ENCODE measurements at regions not wholly inside any gene's neighbourhood (a gene's known extent, or its start where the extent isn't known, plus 50 kb on each side); places are given as distances from the start of the nearest gene placed in this dataset.

- DNase-seq (ENCODE audit: low read depth in 2 of 2): no peak
Measured at GRCh38 chr4:22336822-22337221, 179.0 kb downstream of the ADGRA3 start.

GRCh38 chr4:22334155-22334554 lies 181.7 kb downstream of the ADGRA3 start:
- DNase-seq (ENCODE audit: low read depth in 2 of 2): no peak

GRCh38 chr4:22324422-22324821 lies 191.4 kb downstream of the ADGRA3 start:
- DNase-seq (ENCODE audit: low read depth in 2 of 2): no peak

GRCh38 chr4:22323691-22324090 lies 192.2 kb downstream of the ADGRA3 start:
- DNase-seq (ENCODE audit: low read depth in 2 of 2): no peak

GRCh38 chr4:22322996-22323395 lies 192.9 kb downstream of the ADGRA3 start:
- DNase-seq (ENCODE audit: low read depth in 2 of 2): no peak

- DNase-seq (ENCODE audit: low read depth in 2 of 2): no peak
Measured at GRCh38 chr4:22315628-22316027, 200.2 kb downstream of the ADGRA3 start.

- DNase-seq (ENCODE audit: low read depth in 2 of 2): no peak
Measured at GRCh38 chr4:22313976-22314375, 201.9 kb downstream of the ADGRA3 start.

- no peak for DNase-seq (ENCODE audit: low read depth in 2 of 2)
Measured at GRCh38 chr4:22312113-22312512, 203.8 kb downstream of the ADGRA3 start.

GRCh38 chr4:22301253-22301652 lies 214.6 kb downstream of the ADGRA3 start:
- no peak for DNase-seq (ENCODE audit: low read depth in 2 of 2)

GRCh38 chr4:22299678-22300077 lies 216.2 kb downstream of the ADGRA3 start:
- DNase-seq (ENCODE audit: low read depth in 2 of 2): no peak

- DNase-seq (ENCODE audit: low read depth in 2 of 2): no peak
Measured at GRCh38 chr4:22287631-22288030, 228.2 kb downstream of the ADGRA3 start.

- DNase-seq (ENCODE audit: low read depth in 2 of 2): no peak
Measured at GRCh38 chr4:22268350-22269025, 247.4 kb downstream of the ADGRA3 start.

- DNase-seq (ENCODE audit: low read depth in 2 of 2): no peak
Measured at GRCh38 chr4:22264261-22264660, 251.6 kb downstream of the ADGRA3 start.

GRCh38 chr4:22253431-22253830 lies 262.4 kb downstream of the ADGRA3 start:
- no peak for DNase-seq (ENCODE audit: low read depth in 2 of 2)

- no peak for DNase-seq (ENCODE audit: low read depth in 2 of 2)
Measured at GRCh38 chr4:22246847-22247246, 269.0 kb downstream of the ADGRA3 start.

GRCh38 chr4:22245294-22245693 lies 270.6 kb downstream of the ADGRA3 start:
- DNase-seq (ENCODE audit: low read depth in 2 of 2): no peak

- no peak for DNase-seq (ENCODE audit: low read depth in 2 of 2)
Measured at GRCh38 chr4:22241415-22241814, 274.5 kb downstream of the ADGRA3 start.

- DNase-seq (ENCODE audit: low read depth in 2 of 2): no peak
Measured at GRCh38 chr4:22240814-22241213, 275.1 kb downstream of the ADGRA3 start.

GRCh38 chr4:22238742-22239141 lies 277.1 kb downstream of the ADGRA3 start:
- no peak for DNase-seq (ENCODE audit: low read depth in 2 of 2)

GRCh38 chr4:22237846-22238494 lies 277.9 kb downstream of the ADGRA3 start:
- DNase-seq (ENCODE audit: low read depth in 2 of 2): no peak

- DNase-seq (ENCODE audit: low read depth in 2 of 2): peak in 1 of 2 donors; percentile 12
Measured at GRCh38 chr4:22237155-22237751, 278.6 kb downstream of the ADGRA3 start.

GRCh38 chr4:22235698-22236097 lies 280.2 kb downstream of the ADGRA3 start:
- DNase-seq (ENCODE audit: low read depth in 2 of 2): no peak

- no peak for DNase-seq (ENCODE audit: low read depth in 2 of 2)
Measured at GRCh38 chr4:22233230-22233629, 282.6 kb downstream of the ADGRA3 start.
